HepG2 (cell line): ENCODE measurements at regions not wholly inside any gene's neighbourhood (a gene's known extent, or its start where the extent isn't known, plus 50 kb on each side); places are given as distances from the start of the nearest gene placed in this dataset.
"Not testable (repeated sequence)": the region's sequence is repeated elsewhere in the genome, so short reads cannot be mapped to it uniquely, and the experiment has no call there.

Experiments used
- ATAC-seq: fragments of 200-7000 bp; cut with Tn5 transposase; 3 replicates; pipeline ENCODE4 v1.9.1; 2020; ENCODE audit warnings: mild to moderate bottlenecking, moderate library complexity
- BruUV-seq: library from RNA; stranded (reverse); fragments of 400-500 nt; replicated peaks from 2 replicates; lab custom pipeline; 2021; lab: Mats Ljungman, UMichigan
- CTCF ChIA-PET: fragments of 300-600 bp; formaldehyde crosslinking; extraction: SDS; loops from one replicate; lab custom pipeline; 2021; ENCODE audit warnings: low total read pairs, inconsistent platforms, low intra/inter-chr PET ratio; lab: Yijun Ruan, JAX
- POLR2A ChIA-PET: fragments of 350-600 bp; sonication (Branson Sonifier 250); formaldehyde crosslinking; loops from one replicate; lab custom pipeline; 2020; ENCODE audit warnings: antibody characterized with exemption, inconsistent platforms; lab: Yijun Ruan, JAX
- DNase-seq: peaks from one replicate; pipeline ENCODE4 v3.0.0-alpha.2; 2015; ENCODE audit warnings: low spot score
- FAIRE-seq: peaks from 3 replicates; lab custom pipeline; 2011; peaks lifted over from hg19 to GRCh38; lab: Jason Lieb, UNC
- H2AFZ ChIP-seq: one replicate; pipeline ENCODE4 v1.6.1; 2011; ENCODE audit warnings: low read length, inconsistent platforms
- H3K27ac ChIP-seq: fragments of 300-600 bp; 3 replicates; pipeline ENCODE4 v1.8.0; 2011; ENCODE audit warnings: mixed run types, mild to moderate bottlenecking, mixed read lengths, low read length, inconsistent platforms; ENCODE audit not compliant: insufficient read depth; ENCODE audit errors: extremely low read length
- H3K27me3 ChIP-seq, 2 experiments: fragments of 200-600 bp in 1 of 2; 2 replicates in 1 of 2; 3 replicates in 1 of 2; pipeline versions ENCODE4 v1.6.0 to v1.8.0; 2011; ENCODE audit warnings: low read length in 2 of 2, mild to moderate bottlenecking in 2 of 2, moderate library complexity in 2 of 2, inconsistent platforms in 1 of 2; ENCODE audit not compliant: insufficient read depth in 2 of 2, control insufficient read depth in 1 of 2
- H3K36me3 ChIP-seq, 2 experiments: fragments of 200-600 bp in 1 of 2; replicated peaks in 1 of 2; 2 replicates in 1 of 2; 3 replicates in 1 of 2; pipeline versions ENCODE4 v1.5.1 to v1.8.0; 2011; ENCODE audit warnings: low read length in 2 of 2, inconsistent platforms in 1 of 2; ENCODE audit not compliant: insufficient read depth in 2 of 2, control insufficient read depth in 1 of 2
- H3K4me1 ChIP-seq: 2 replicates; pipeline ENCODE4 v1.5.1; 2012; ENCODE audit warnings: low read length, inconsistent platforms; ENCODE audit not compliant: insufficient read depth
- H3K4me2 ChIP-seq: 2 replicates; pipeline ENCODE4 v1.6.0; 2011; ENCODE audit warnings: low read depth, low read length, inconsistent platforms
- H3K4me3 ChIP-seq, 3 experiments: fragments of 200-600 bp in 1 of 3; sonication (generic), shearing (Covaris generic) in 1 of 3; replicated peaks in 1 of 3; 2 replicates each; pipeline ENCODE4 v1.5.1; 2011 to 2016; ENCODE audit warnings: low read length in 3 of 3, inconsistent platforms in 2 of 3, low read depth in 2 of 3, mild to moderate bottlenecking in 2 of 3, control low read depth in 1 of 3, mixed read lengths in 1 of 3; ENCODE audit not compliant: insufficient read depth in 1 of 3
- H3K79me2 ChIP-seq: one replicate; pipeline ENCODE4 v1.6.1; 2011; ENCODE audit warnings: low read length, inconsistent platforms; ENCODE audit not compliant: insufficient read depth
- H3K9ac ChIP-seq: 2 replicates; pipeline ENCODE4 v1.6.0; 2011; ENCODE audit warnings: mild to moderate bottlenecking, low read depth, low read length, inconsistent platforms; ENCODE audit not compliant: insufficient read depth
- H3K9me3 ChIP-seq: 2 replicates; pipeline ENCODE4 v1.5.1; 2012; ENCODE audit warnings: mild to moderate bottlenecking, low read length
- H4K20me1 ChIP-seq: 2 replicates; pipeline ENCODE4 v1.6.0; 2011; ENCODE audit warnings: inconsistent platforms, mild to moderate bottlenecking, low read length, moderate library complexity; ENCODE audit not compliant: insufficient read depth
- FOXJ3 ChIP-seq: sonication (generic); formaldehyde crosslinking; IDR thresholded peaks from 2 replicates; pipeline ENCODE4 v1.4.0; 2020; ENCODE audit warnings: missing genetic modification reagents, mild to moderate bottlenecking, borderline replicate concordance
- GFI1 ChIP-seq: sonication (generic); formaldehyde crosslinking; IDR thresholded peaks from 2 replicates; pipeline ENCODE4 v1.5.0; 2020; ENCODE audit warnings: missing genetic modification reagents, mild to moderate bottlenecking, borderline replicate concordance
- GLI4 ChIP-seq: sonication (generic); formaldehyde crosslinking; IDR thresholded peaks from 2 replicates; pipeline ENCODE4 v1.5.1; 2020; ENCODE audit warnings: missing genetic modification reagents, mild to moderate bottlenecking, moderate library complexity, borderline replicate concordance
- HNF4G ChIP-seq, 2 experiments: sonication (generic) in 1 of 2; formaldehyde crosslinking in 1 of 2; IDR thresholded peaks; 2 replicates each; pipeline versions ENCODE4 v1.4.0 to v1.6.1; 2011 to 2020; ENCODE audit warnings: borderline replicate concordance in 2 of 2, low read depth in 2 of 2, mild to moderate bottlenecking in 2 of 2, low read length in 1 of 2, missing genetic modification reagents in 1 of 2, moderate library complexity in 1 of 2
- NBN ChIP-seq: fragments of 450-650 bp; conservative IDR thresholded peaks from 2 replicates; pipeline ENCODE4 v1.6.1; 2017
- NKX3-1 ChIP-seq: sonication (generic); formaldehyde crosslinking; IDR thresholded peaks from 2 replicates; pipeline ENCODE4 v1.5.0; 2020; ENCODE audit warnings: missing genetic modification reagents
- NRL ChIP-seq: sonication (generic); formaldehyde crosslinking; IDR thresholded peaks from 2 replicates; pipeline ENCODE4 v1.5.0; 2020; ENCODE audit warnings: missing genetic modification reagents, mild to moderate bottlenecking, moderate library complexity, borderline replicate concordance
- PAX8 ChIP-seq: sonication (generic); formaldehyde crosslinking; IDR thresholded peaks from 2 replicates; pipeline ENCODE4 v1.8.0; 2022; ENCODE audit warnings: mild to moderate bottlenecking, missing genetic modification reagents, borderline replicate concordance
- SCMH1 ChIP-seq: sonication (generic); formaldehyde crosslinking; IDR thresholded peaks from 2 replicates; pipeline ENCODE4 v1.9.0; 2021; ENCODE audit warnings: missing genetic modification reagents, mild to moderate bottlenecking, borderline replicate concordance
- SIX4 ChIP-seq: sonication (generic); formaldehyde crosslinking; IDR thresholded peaks from 2 replicates; pipeline ENCODE4 v1.4.0; 2020; ENCODE audit warnings: missing genetic modification reagents
- TOE1 ChIP-seq: sonication (generic); formaldehyde crosslinking; IDR thresholded peaks from 2 replicates; pipeline ENCODE4 v1.4.0; 2020; ENCODE audit warnings: mild to moderate bottlenecking, missing genetic modification reagents
- ZFY ChIP-seq: sonication (generic); formaldehyde crosslinking; IDR thresholded peaks from 2 replicates; pipeline ENCODE4 v1.4.0; 2020; ENCODE audit warnings: missing genetic modification reagents
- ZNF30 ChIP-seq: sonication (generic); formaldehyde crosslinking; IDR thresholded peaks from 2 replicates; pipeline ENCODE4 v1.5.0; 2020; ENCODE audit warnings: mild to moderate bottlenecking, missing genetic modification reagents
- ZNF644 ChIP-seq: IDR thresholded peaks from 2 replicates; pipeline ENCODE4 v1.6.1; 2016; ENCODE audit warnings: low read depth
- ZNF761 ChIP-seq: sonication (generic); formaldehyde crosslinking; conservative IDR thresholded peaks from 2 replicates; pipeline ENCODE4 v1.4.0; 2020; ENCODE audit warnings: mild to moderate bottlenecking, missing genetic modification reagents
- WGBS: methylation state at CpG from one replicate; pipeline ENCODE4 v1.1.6; 2017; ENCODE audit warnings: low lambda C conversion rate; 5-methylcytosine and 5-hydroxymethylcytosine counted together
- in situ Hi-C: cut with HindIII; loops from 2 replicates; pipeline ENCODE4 v1.10.0; 2017; ENCODE audit warnings: low pct_unique_long_range_greater_than_20kb; ENCODE audit not compliant: extremely low pct_ligation_motif_present
- intact Hi-C: fragments of 100-400 bp; cut with micrococcal nuclease; formaldehyde crosslinking; loops from one replicate; pipeline ENCODE4 v1.10.0; 2022; ENCODE audit not compliant: unreplicated experiment
- TF ChIP-seq, protein P1 (sequence below): sonication (generic); formaldehyde crosslinking; IDR thresholded peaks from 2 replicates; pipeline ENCODE4 v1.8.0; 2022; ENCODE audit warnings: missing genetic modification reagents, mild to moderate bottlenecking, borderline replicate concordance

DNA sequence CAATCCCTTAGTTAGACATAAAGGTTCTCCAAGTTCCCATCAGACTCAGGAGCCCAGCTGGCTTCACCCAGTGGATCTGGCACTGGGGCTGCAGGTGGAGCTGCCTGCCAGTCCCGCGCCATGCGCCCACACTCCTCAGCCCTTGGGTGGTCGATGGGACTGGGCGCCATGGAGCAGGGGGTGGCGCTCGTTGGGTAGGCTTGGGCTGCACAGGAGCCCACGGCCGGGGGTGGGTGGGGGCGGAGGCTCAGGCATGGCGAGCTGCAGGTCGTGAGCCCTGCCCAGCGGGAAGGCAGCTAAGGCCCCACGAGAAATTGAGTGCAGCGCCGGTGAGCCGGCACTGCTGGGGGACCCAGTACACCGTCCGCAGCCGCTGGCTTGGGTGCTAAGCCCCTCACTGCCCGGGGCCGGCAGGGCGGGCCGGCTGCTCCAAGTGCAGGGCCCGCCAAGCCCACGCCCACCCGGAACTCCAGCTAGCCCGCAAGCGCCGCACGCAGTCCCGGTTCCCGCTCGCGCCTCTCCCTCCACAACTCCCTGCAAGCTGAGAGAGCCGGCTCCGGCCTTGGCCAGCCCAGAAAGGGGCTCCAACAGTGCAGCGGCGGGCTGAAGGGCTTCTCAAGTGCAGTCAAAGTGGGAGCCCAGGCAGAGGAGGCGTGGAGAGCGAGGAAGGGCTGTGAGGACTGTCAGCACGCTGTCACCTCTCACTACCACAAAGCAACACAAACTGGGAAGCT lies 584.3 kb upstream of the COBL start:
- H3K79me2 ChIP-seq, H4K20me1 ChIP-seq, CTCF ChIA-PET, H3K9ac ChIP-seq, FAIRE-seq, in situ Hi-C loops, H3K4me3 ChIP-seq, POLR2A ChIA-PET, ATAC-seq, H3K36me3 ChIP-seq, H3K27me3 ChIP-seq, H3K4me2 ChIP-seq, H3K27ac ChIP-seq, intact Hi-C loops, BruUV-seq, H3K4me1 ChIP-seq, DNase-seq, H3K9me3 ChIP-seq, H2AFZ ChIP-seq: not testable (repeated sequence)
- 87% methylated on average over 10 of the region's 42 CpGs for WGBS

DNA sequence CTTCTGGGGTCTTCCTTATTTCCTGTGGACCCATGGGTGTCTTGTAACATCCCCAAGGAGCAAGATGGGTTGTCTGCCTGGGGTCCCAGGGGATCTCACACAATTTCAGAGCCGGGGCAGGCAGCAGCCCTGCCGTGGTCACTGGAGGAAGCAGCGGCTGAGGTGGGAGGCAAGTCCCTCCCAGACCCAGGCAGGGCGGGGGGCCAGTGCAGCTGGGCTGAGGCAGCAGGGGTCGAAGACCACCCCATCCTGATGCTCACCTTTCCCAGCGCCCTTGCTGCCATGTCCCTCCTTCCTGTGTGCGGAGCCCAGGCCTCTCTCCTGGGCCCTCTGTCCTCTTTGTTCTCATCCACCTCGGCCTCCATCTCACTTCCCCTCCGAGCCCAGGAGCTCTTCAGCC lies 583.0 kb upstream of the COBL start:
- Histone ChIP-seq H3K4me2 (no peak overlapping the region), H3K9ac (no peak overlapping the region)
- no peak for DNase-seq
- CTCF ChIA-PET = no interaction called here
- 28% methylated on average over 4 of the region's 9 CpGs for WGBS
- TF ChIP-seq PAX8 (CRISPR knock-in tag) (no peak), NKX3-1 (no peak), SIX4 (CRISPR knock-in tag) (no peak), SCMH1 (no peak), GFI1 (CRISPR knock-in tag) (no peak), GLI4 (no peak), ZFY (CRISPR knock-in tag) (no peak), TOE1 (CRISPR knock-in tag) (no peak), FOXJ3 (CRISPR knock-in tag) (no peak), HNF4G (IDR thresholded peaks at IDR 0.05; ENCODE audit: borderline replicate concordance, low read depth, low read length) (no peak), HNF4G (CRISPR knock-in tag; IDR thresholded peaks at IDR 0.05; ENCODE audit: borderline replicate concordance, low read depth) (no peak), ZNF761 (no peak), ZNF644 (CRISPR knock-in tag) (no peak), NBN (no peak), NRL (CRISPR knock-in tag) (no peak), ZNF30 (CRISPR knock-in tag) (no peak)
- TF ChIP-seq, protein P1, sequence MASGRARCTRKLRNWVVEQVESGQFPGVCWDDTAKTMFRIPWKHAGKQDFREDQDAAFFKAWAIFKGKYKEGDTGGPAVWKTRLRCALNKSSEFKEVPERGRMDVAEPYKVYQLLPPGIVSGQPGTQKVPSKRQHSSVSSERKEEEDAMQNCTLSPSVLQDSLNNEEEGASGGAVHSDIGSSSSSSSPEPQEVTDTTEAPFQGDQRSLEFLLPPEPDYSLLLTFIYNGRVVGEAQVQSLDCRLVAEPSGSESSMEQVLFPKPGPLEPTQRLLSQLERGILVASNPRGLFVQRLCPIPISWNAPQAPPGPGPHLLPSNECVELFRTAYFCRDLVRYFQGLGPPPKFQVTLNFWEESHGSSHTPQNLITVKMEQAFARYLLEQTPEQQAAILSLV = no peak
- TF ChIP-seq, all 625 proteins: peak for 0
- no TSS peak for BruUV-seq
- Histone ChIP-seq H2AFZ (no peak overlapping the region), H3K79me2 (no peaks in the 10 kb centered on the region), H3K4me1 (no peaks in the 10 kb centered on the region), H3K4me3 (no peak overlapping the region), H3K27me3 (peaks cover 0 to 1% of the 10 kb centered on the region in 2 experiments; a peak in 2 of 5 replicates), H4K20me1 (no peaks in the 10 kb centered on the region), H3K36me3 (no peaks in the 10 kb centered on the region), H3K9me3 (no peaks in the 10 kb centered on the region), H3K27ac (no peak overlapping the region)
- FAIRE-seq (no peak), ATAC-seq (no peak; the same call in 2 of the 3 replicates)
- POLR2A ChIA-PET = no interaction called here
- intact Hi-C loops (no loop called here), in situ Hi-C loops (no loop called here)
